Neural cell (in vitro differentiated cells): ENCODE measurements at regions not wholly inside any gene's neighbourhood (a gene's known extent, or its start where the extent isn't known, plus 50 kb on each side); places are given as distances from the start of the nearest gene placed in this dataset.

Experiments
- H2AFZ ChIP-seq: fragments of 200-600, 300-800 bp; sonication (generic), shearing (Covaris generic); 2 replicates; pipeline ENCODE4 v1.6.0; 2014; ENCODE audit warnings: low read depth, mild to moderate bottlenecking, antibody characterized with exemption, low read length, moderate library complexity
- H3F3A ChIP-seq: fragments of 200-600 bp; shearing (Covaris generic); 2 replicates; pipeline ENCODE4 v1.6.1; 2016; ENCODE audit warnings: mild to moderate bottlenecking, moderate library complexity, mixed read lengths, antibody characterized with exemption, low read length; ENCODE audit not compliant: insufficient read depth, poor library complexity, severe bottlenecking
- H3K27ac ChIP-seq: fragments of 200-600, 300-800 bp; sonication (generic), shearing (Covaris generic); 2 replicates; pipeline ENCODE4 v1.5.1; 2014; ENCODE audit warnings: mild to moderate bottlenecking, low read length, moderate library complexity
- H3K27me3 ChIP-seq: fragments of 300-800, 200-600 bp; sonication (generic), shearing (Covaris generic); 2 replicates; pipeline ENCODE4 v1.6.0; 2014; ENCODE audit warnings: mild to moderate bottlenecking, low read depth, low read length, moderate library complexity; ENCODE audit not compliant: insufficient read depth
- H3K36me3 ChIP-seq: fragments of 300-800, 200-600 bp; sonication (generic), shearing (Covaris generic); 2 replicates; pipeline ENCODE4 v1.5.1; 2014; ENCODE audit warnings: mild to moderate bottlenecking, antibody characterized with exemption, low read length, moderate library complexity; ENCODE audit not compliant: insufficient read depth
- H3K4me2 ChIP-seq: fragments of 300-800, 200-600 bp; sonication (generic), shearing (Covaris generic); 2 replicates; pipeline ENCODE4 v1.6.0; 2014; ENCODE audit warnings: mild to moderate bottlenecking, low read length
- H3K4me3 ChIP-seq: fragments of 300-800, 200-600 bp; sonication (generic), shearing (Covaris generic); 2 replicates; pipeline ENCODE4 v1.5.1; 2014; ENCODE audit warnings: mild to moderate bottlenecking, low read length, moderate library complexity
- H3K79me2 ChIP-seq: fragments of 200-600 bp; shearing (Covaris generic); replicated peaks from 2 replicates; pipeline ENCODE4 v1.6.0; 2014; ENCODE audit warnings: mild to moderate bottlenecking, low read length, moderate library complexity; ENCODE audit not compliant: insufficient read depth
- H3K9ac ChIP-seq: fragments of 300-800, 200-600 bp; sonication (generic), shearing (Covaris generic); 2 replicates; pipeline ENCODE4 v1.6.1; 2016; ENCODE audit warnings: mild to moderate bottlenecking, low read length, mixed read lengths
- H3K9me2 ChIP-seq: fragments of 200-600 bp; shearing (Covaris generic); 2 replicates; pipeline ENCODE4 v1.6.1; 2016; ENCODE audit warnings: mild to moderate bottlenecking, low read length, mixed read lengths; ENCODE audit not compliant: insufficient read depth
- H3K9me3 ChIP-seq: fragments of 200-600, 300-800 bp; sonication (generic), shearing (Covaris generic); 2 replicates; pipeline ENCODE4 v1.6.1; 2016; ENCODE audit warnings: mild to moderate bottlenecking, mixed run types, low read length, moderate library complexity, mixed read lengths
- H4K20me1 ChIP-seq: fragments of 200-600 bp; shearing (Covaris generic); 2 replicates; pipeline ENCODE4 v1.6.1; 2016; ENCODE audit warnings: mild to moderate bottlenecking, mixed run types; ENCODE audit not compliant: insufficient read depth
- EP300 ChIP-seq: fragments of 450-650 bp; conservative IDR thresholded peaks from 2 replicates; pipeline ENCODE4 v1.6.1; 2014; ENCODE audit warnings: antibody characterized with exemption, mild to moderate bottlenecking, moderate library complexity; ENCODE audit not compliant: poor library complexity, severe bottlenecking
- EZH2 ChIP-seq: fragments of 200-600, 300-800 bp; shearing (Covaris generic), sonication (generic); IDR thresholded peaks from 2 replicates; pipeline ENCODE4 v1.6.1; 2014; ENCODE audit warnings: antibody characterized with exemption, low read length, borderline replicate concordance, mild to moderate bottlenecking; ENCODE audit not compliant: insufficient read depth, poor library complexity, severe bottlenecking
- MXI1 ChIP-seq: fragments of 450-650 bp; conservative IDR thresholded peaks from 2 replicates; pipeline ENCODE4 v1.6.1; 2014; ENCODE audit warnings: antibody characterized with exemption, mild to moderate bottlenecking; ENCODE audit not compliant: poor library complexity, severe bottlenecking
- POLR2AphosphoS5 ChIP-seq: IDR thresholded peaks from 2 replicates; pipeline ENCODE4 v1.6.1; 2012
- RAD21 ChIP-seq: fragments of 450-650 bp; conservative IDR thresholded peaks from 2 replicates; pipeline ENCODE4 v1.6.1; 2014; ENCODE audit warnings: antibody characterized with exemption, mild to moderate bottlenecking, moderate library complexity
- SMC3 ChIP-seq: fragments of 450-650 bp; conservative IDR thresholded peaks from 2 replicates; pipeline ENCODE4 v1.6.1; 2014; ENCODE audit warnings: antibody characterized with exemption, mild to moderate bottlenecking, moderate library complexity; ENCODE audit not compliant: poor library complexity
- TAF1 ChIP-seq: IDR thresholded peaks from 2 replicates; pipeline ENCODE4 v1.6.1; 2012; ENCODE audit warnings: low read depth
- TF ChIP-seq, protein P1 (sequence below): IDR thresholded peaks from 2 replicates; pipeline ENCODE4 v1.6.1; 2012; ENCODE audit warnings: borderline replicate concordance
- TF ChIP-seq, protein P2 (sequence below): fragments of 450-650 bp; IDR thresholded peaks from 2 replicates; pipeline ENCODE4 v1.5.1; 2014; ENCODE audit warnings: antibody characterized with exemption, mild to moderate bottlenecking, moderate library complexity; ENCODE audit not compliant: poor library complexity, severe bottlenecking

DNA sequence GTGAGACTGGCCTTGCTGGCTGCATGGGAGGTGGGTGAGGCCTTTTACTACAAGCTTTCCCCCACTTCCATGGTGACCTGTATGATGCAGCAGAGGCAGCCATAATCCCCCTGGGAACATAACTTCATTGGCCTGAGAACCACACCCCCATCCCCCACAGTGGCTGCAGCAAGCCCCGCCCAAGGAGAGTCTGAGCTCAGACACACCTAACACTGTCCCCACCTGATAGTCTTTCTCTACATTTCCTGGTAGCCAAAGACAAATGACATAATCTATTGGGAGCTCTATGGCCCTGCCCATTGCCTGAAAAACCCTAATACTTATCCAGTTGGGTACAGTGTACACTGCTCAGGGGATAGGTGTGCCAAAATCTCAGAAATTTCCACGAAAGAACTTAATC is 62.6 kb downstream of the GLUD2 start:
- Histone ChIP-seq H3K4me3 (no peak overlapping the region), H3K36me3 (no peaks in the 10 kb centered on the region), H4K20me1 (no peaks in the 10 kb centered on the region), H3K27ac (no peak overlapping the region), H3K27me3 (no peaks in the 10 kb centered on the region), H2AFZ (no peak overlapping the region), H3K4me2 (no peak overlapping the region), H3K9ac (no peak overlapping the region), H3F3A (no peaks in the 10 kb centered on the region), H3K79me2 (no peaks in the 10 kb centered on the region), H3K9me2 (no peaks in the 10 kb centered on the region), H3K9me3 (no peaks in the 10 kb centered on the region)
- TF ChIP-seq, protein P1, sequence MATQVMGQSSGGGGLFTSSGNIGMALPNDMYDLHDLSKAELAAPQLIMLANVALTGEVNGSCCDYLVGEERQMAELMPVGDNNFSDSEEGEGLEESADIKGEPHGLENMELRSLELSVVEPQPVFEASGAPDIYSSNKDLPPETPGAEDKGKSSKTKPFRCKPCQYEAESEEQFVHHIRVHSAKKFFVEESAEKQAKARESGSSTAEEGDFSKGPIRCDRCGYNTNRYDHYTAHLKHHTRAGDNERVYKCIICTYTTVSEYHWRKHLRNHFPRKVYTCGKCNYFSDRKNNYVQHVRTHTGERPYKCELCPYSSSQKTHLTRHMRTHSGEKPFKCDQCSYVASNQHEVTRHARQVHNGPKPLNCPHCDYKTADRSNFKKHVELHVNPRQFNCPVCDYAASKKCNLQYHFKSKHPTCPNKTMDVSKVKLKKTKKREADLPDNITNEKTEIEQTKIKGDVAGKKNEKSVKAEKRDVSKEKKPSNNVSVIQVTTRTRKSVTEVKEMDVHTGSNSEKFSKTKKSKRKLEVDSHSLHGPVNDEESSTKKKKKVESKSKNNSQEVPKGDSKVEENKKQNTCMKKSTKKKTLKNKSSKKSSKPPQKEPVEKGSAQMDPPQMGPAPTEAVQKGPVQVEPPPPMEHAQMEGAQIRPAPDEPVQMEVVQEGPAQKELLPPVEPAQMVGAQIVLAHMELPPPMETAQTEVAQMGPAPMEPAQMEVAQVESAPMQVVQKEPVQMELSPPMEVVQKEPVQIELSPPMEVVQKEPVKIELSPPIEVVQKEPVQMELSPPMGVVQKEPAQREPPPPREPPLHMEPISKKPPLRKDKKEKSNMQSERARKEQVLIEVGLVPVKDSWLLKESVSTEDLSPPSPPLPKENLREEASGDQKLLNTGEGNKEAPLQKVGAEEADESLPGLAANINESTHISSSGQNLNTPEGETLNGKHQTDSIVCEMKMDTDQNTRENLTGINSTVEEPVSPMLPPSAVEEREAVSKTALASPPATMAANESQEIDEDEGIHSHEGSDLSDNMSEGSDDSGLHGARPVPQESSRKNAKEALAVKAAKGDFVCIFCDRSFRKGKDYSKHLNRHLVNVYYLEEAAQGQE = no peak
- TF ChIP-seq, protein P2, sequence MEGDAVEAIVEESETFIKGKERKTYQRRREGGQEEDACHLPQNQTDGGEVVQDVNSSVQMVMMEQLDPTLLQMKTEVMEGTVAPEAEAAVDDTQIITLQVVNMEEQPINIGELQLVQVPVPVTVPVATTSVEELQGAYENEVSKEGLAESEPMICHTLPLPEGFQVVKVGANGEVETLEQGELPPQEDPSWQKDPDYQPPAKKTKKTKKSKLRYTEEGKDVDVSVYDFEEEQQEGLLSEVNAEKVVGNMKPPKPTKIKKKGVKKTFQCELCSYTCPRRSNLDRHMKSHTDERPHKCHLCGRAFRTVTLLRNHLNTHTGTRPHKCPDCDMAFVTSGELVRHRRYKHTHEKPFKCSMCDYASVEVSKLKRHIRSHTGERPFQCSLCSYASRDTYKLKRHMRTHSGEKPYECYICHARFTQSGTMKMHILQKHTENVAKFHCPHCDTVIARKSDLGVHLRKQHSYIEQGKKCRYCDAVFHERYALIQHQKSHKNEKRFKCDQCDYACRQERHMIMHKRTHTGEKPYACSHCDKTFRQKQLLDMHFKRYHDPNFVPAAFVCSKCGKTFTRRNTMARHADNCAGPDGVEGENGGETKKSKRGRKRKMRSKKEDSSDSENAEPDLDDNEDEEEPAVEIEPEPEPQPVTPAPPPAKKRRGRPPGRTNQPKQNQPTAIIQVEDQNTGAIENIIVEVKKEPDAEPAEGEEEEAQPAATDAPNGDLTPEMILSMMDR = no peak

DNA sequence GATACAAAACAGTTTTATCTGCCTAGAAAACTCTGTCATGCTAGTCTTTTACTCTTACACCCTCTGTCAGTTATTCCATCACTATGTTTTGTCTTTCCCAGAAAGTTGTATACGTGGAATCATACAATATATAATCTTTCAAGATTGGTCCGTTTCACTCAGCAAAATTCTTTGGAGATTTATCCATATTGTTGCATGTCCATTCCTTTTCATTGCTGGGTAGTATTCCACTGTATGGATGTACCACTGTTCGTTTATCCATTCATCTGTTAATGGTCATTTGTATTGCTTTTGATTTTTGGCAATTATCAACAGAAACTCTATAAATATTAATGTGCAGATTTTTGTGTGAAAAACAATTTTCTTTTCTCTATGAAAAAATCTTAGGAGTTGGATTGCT is 63.1 kb downstream of the GLUD2 start:
- Histone ChIP-seq H3K36me3 (no peaks in the 10 kb centered on the region), H3K79me2 (no peaks in the 10 kb centered on the region), H3F3A (no peaks in the 10 kb centered on the region), H3K27me3 (no peaks in the 10 kb centered on the region), H3K9me3 (no peaks in the 10 kb centered on the region), H3K4me2 (no peak overlapping the region), H3K9ac (no peak overlapping the region), H3K9me2 (no peaks in the 10 kb centered on the region), H4K20me1 (no peaks in the 10 kb centered on the region), H3K27ac (no peak overlapping the region), H3K4me3 (no peak overlapping the region), H2AFZ (no peak overlapping the region)
- TF ChIP-seq TAF1 (no peak), EP300 (no peak), POLR2AphosphoS5 (no peak), MXI1 (no peak), SMC3 (no peak), EZH2 (no peak), RAD21 (no peak)
- TF ChIP-seq, protein P2 = no peak
- TF ChIP-seq, protein P1 = no peak
